NCI-H1930 (cell line): ENCODE measurements at regions not wholly inside any gene's neighbourhood (a gene's known extent, or its start where the extent isn't known, plus 50 kb on each side); places are given as distances from the start of the nearest gene placed in this dataset.

ENCODE experiments used
- DNase-seq, 2 experiments: peaks; one replicate each; lab custom pipeline; 2025; lab: John Stamatoyannopoulos, UW

- DNase-seq, result no peak
Measured at GRCh38 chr1:118736322-118736721, 251.8 kb downstream of the TBX15 start.

DNA sequence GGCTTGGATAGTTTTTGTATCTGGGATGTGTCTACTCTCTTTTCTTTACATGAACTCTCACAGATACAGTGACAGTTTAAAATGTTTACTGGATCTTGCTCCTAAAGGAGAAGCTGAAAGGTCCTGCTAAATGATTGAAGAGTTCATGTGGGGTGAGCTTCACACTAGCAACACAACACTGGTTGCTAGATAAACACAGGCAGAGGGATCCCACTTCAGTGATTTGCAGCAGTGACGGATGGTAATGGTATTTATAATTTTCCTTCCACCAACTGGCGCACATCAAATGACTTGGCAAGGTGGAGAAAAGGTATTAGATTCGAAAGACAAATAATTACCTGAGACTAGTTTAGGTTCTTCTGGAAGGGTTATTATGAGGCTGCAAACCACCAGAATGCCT, 270.2 kb downstream of the TBX15 start:
- no peak for DNase-seq

DNA sequence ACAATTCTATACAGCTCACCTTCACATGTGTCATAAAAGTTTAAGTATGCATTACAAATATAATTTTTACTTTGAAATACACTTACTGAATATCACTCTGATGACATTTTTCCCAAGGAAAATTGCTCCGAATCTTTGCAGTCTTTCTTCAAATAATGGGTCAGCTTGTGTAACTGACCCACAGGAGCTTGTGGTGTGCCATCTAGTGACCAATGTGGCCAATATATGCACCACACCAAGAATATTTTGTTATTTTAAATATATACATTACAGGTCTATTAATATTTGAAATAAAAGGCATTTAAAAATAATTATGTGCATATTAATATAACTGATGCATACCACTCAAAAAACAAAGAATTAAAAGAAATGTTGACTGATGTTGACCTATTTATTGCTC, 271.4 kb downstream of the TBX15 start:
- no peak for DNase-seq

- DNase-seq, result no peak
Measured at GRCh38 chr1:118711356-118711755, 276.8 kb downstream of the TBX15 start.

DNA sequence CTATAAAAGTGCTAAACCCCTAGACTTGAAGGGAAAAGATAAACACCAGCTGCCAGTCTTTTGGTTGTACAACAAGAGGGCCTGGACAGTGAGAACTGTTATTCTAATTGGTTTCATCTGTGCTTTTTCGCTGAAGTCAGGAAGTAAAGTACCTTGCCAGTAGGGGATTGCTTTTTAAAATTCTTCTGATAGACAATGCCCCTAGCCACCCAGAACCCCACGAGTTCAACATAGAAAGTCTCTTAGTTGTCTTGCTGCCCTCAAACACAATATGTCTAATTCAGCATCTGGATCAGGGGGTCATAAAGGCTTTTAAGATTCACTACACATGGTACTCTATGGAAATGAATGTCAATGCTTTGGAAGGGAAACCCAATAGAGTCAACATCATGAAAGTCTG, 289.2 kb downstream of the TBX15 start:
- DNase-seq, result no peak

GRCh38 chr1:118692143-118692542, 296.0 kb downstream of the TBX15 start:
- no peak for DNase-seq

GRCh38 chr1:118688891-118689290, 299.3 kb downstream of the TBX15 start:
- no peak for DNase-seq

GRCh38 chr1:118661769-118662320, 326.3 kb downstream of the TBX15 start:
- DNase-seq, result no peak

DNA sequence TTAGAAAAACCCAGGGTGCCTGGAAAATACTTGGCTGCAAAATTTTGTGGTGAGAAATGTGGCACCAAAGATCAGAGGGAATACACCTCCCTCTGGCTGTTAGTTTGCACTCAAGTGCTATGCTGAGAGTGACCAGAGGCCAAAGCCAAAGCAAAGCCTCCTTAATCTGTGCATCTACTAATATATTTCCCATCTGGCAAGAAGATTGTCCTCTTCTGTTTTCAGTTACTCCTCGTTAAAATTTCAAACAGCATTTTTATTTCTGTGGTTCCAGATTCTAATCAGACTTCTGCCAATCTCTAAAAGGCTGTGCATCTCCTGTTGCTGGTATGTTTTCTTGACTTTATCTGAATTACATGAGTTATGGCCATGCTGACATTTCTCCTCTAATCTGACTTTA, 327.4 kb downstream of the TBX15 start:
- no peak for DNase-seq

DNA sequence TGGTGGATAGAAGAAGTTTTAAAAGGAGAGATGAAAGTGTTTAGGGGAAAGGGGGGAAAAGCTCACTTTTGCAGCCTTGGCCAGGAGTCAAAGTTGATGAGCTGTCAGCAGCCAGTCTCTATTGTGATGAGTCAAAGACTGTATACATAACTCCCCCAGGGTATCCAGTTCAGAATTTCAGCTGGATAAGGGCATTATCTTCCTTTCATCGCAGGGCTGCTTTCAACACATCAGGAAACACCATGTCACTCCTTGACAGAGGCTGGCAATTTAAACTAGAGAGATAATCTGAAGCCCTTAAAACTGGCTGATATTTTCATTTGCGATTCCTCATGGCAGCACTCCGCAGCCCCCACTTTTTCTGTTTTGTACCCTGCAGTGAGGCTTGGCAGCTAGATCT, 328.5 kb downstream of the TBX15 start:
- DNase-seq, result no peak

DNA sequence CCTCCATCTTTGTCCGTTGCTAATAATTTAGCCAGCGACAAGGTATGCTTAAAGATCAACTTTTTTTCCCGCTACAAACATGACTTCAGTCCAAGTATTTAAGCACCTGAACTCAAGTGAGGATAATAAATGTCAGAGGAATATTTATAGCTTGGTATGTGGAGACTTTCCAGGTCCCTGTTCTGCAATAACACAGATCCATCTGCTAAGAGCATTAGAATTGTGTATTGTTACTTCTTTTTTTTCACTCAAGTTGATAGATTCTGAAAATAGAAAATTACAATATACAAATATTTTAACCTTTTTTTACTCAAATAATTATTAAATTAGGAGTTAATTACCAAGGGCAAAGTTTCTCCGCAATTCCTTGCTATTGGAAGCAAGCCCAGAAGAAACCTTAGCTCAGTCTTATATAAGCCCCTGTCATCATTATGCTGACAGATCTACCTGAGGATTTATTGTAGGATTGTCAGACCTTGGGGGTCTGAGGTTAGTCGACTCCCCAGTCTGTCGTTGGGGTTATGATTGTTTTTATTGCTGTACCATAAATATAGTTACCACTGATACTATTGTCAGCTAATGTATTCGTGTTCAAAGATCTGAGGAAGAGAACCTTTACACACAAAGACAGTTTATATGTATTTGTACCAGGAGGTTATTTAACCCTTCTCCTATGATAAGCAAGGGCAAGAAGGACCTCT, 337.9 kb downstream of the TBX15 start:
- DNase-seq, result no peak

- DNase-seq, result no peak
Measured at GRCh38 chr1:118649369-118650106, 338.6 kb downstream of the TBX15 start.

- DNase-seq, result no peak
Measured at GRCh38 chr1:118636004-118636403, 352.1 kb downstream of the TBX15 start.

DNA sequence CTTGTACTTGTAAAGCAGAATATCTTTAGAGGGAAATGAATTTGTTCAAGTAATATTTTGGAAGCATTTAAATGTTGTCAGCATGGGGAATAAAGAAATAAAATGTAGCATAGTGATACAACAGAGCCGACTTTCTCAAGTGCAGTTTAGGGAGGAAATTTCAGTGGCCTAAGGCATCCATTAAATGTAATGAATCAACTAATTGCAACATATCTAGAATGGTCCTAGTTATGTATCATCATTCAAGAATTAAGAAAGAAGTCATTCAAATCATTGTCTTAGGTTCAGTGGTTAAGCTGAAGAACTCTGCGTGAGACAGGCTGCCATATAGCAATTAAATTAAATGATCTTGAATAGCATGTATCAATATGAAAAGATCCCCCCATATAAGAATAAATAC, 360.7 kb downstream of the TBX15 start:
- DNase-seq, result peak in 1 of 2 experiments; percentile 14

DNA sequence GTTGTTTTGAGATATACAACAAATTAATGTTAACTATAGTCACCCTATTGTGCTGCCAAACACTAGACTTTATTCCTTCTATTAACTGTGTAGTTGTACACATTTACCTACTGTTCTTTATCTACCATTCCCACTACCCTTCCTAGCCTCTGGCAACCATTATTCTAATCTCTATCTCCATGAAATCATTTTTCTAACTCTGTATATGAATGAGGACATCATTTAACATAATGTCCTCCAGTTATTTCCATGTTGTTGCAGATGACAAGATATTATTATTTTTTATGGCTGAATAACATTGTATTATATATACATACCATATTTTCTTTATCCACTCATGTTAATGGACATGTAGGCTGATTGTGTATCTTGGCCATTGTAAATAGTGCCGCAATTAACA, 366.3 kb downstream of the TBX15 start:
- DNase-seq, result no peak

DNA sequence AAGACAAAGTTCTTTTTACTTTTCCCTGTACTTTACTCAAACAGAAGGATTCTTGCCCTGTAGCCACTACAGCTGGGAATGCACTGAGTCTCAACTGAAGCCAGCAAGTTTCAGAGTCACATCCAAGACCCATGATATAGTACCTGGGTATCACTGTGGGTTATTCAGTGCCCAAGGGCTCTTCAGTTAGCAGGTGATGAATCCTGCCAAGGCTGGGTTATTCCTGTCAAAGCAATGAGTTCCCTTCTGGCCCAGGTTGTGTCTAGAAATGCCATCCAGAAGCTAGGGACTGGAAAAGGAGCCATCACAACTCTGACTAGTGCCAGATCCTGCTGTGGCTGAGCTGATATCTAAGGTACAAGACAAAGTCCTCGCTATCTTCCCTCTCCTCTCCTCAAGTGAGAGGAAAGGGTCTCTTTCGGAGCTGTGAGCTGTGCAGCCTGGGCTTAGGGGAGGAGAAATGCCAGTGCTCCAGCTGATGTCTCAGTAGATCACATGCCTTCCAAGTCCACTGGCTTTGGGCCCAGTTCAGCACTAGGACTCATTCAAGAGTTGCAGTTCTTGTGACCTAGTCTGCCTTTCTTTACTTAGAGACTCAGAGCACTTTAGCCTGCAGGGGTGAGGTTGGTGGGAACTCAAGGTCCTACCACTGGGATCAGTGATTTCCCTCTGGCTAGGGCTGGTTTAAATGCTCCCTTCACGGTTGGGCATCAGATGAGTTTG, 369.4 kb downstream of the TBX15 start:
- no peak for DNase-seq

GRCh38 chr1:118617916-118618315, 370.2 kb downstream of the TBX15 start:
- no peak for DNase-seq

GRCh38 chr1:118615066-118615465, 373.1 kb downstream of the TBX15 start:
- no peak for DNase-seq

GRCh38 chr1:118589238-118589846, 398.8 kb downstream of the TBX15 start:
- DNase-seq, result no peak

DNA sequence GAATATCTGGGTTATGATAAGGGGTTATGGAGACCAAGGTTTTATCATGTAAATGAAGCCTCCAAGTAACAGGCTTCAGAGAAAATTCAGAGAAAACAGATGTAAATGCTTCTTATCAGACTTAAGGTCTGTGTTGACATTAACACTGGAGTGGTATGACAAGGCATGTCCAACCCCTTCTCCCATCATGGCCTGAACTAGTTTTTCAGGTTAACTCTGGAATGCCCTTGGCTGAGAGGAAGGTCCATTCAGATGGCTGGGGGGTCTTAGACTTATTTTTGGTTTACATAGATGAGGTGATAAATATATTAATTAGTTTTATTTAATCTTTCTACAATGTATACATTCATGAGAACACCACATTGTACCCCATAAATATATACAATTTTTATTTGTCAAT, 399.6 kb downstream of the TBX15 start:
- no peak for DNase-seq

GRCh38 chr1:118578276-118578675, 393.2 kb upstream of the SPAG17 start:
- no peak for DNase-seq

- DNase-seq, result no peak
Measured at GRCh38 chr1:118575060-118575459, 390.0 kb upstream of the SPAG17 start.
